Mesenchymal stem cell (in vitro differentiated cells and primary cell): ENCODE measurements at regions not wholly inside any gene's neighbourhood (a gene's known extent, or its start where the extent isn't known, plus 50 kb on each side); places are given as distances from the start of the nearest gene placed in this dataset.
"Not testable (repeated sequence)": the region's sequence is repeated elsewhere in the genome, so short reads cannot be mapped to it uniquely, and the experiment has no call there.

Experiments
- DNase-seq: peaks from one replicate; pipeline ENCODE4 v3.0.0-alpha.2; 2013
- H2AFZ ChIP-seq: one replicate; pipeline ENCODE4 v1.6.1; 2013; ENCODE audit warnings: low read depth, mild to moderate bottlenecking, control low read depth, inconsistent platforms, low read length, moderate library complexity
- H2AK5ac ChIP-seq: 2 replicates; pipeline ENCODE4 v1.6.1; 2013; ENCODE audit warnings: low read length, moderate library complexity, mild to moderate bottlenecking, inconsistent platforms; ENCODE audit not compliant: severe bottlenecking
- H2BK120ac ChIP-seq: one replicate; pipeline ENCODE4 v1.6.1; 2013; ENCODE audit warnings: low read depth, mild to moderate bottlenecking, inconsistent platforms, low read length, moderate library complexity
- H2BK12ac ChIP-seq, 2 experiments: one replicate each; pipeline ENCODE4 v1.6.1; 2013; ENCODE audit warnings: inconsistent platforms in 2 of 2, low read length in 2 of 2, mild to moderate bottlenecking in 2 of 2, moderate library complexity in 2 of 2, control low read depth in 1 of 2
- H2BK15ac ChIP-seq: one replicate; pipeline ENCODE4 v1.6.1; 2013; ENCODE audit warnings: mild to moderate bottlenecking, low read depth, inconsistent platforms; ENCODE audit not compliant: poor library complexity, severe bottlenecking
- H2BK5ac ChIP-seq: 2 replicates; pipeline ENCODE4 v1.6.1; 2013; ENCODE audit warnings: low read depth, mild to moderate bottlenecking, low read length, control low read depth, inconsistent platforms; ENCODE audit not compliant: poor library complexity, severe bottlenecking
- H3K14ac ChIP-seq, 2 experiments: one replicate each; pipeline ENCODE4 v1.6.1; 2013; ENCODE audit warnings: inconsistent platforms in 2 of 2, low read length in 2 of 2, control low read depth in 1 of 2, mild to moderate bottlenecking in 1 of 2, moderate library complexity in 1 of 2
- H3K18ac ChIP-seq, 2 experiments: one replicate each; pipeline ENCODE4 v1.6.1; 2013; ENCODE audit warnings: inconsistent platforms in 2 of 2, low read length in 2 of 2, control low read depth in 1 of 2, low read depth in 1 of 2, mild to moderate bottlenecking in 1 of 2
- H3K23ac ChIP-seq, 2 experiments: one replicate each; pipeline ENCODE4 v1.6.1; 2013; ENCODE audit warnings: inconsistent platforms in 2 of 2, low read length in 2 of 2, mild to moderate bottlenecking in 2 of 2, moderate library complexity in 2 of 2, control low read depth in 1 of 2
- H3K27ac ChIP-seq: 2 replicates; pipeline ENCODE4 v1.5.1; 2013; ENCODE audit warnings: mild to moderate bottlenecking, moderate library complexity, low read length, control low read depth, inconsistent platforms; ENCODE audit not compliant: poor library complexity, severe bottlenecking
- H3K27me3 ChIP-seq, 2 experiments: 2 replicates each; pipeline versions ENCODE4 v1.6.1 to v1.7.0; 2013; ENCODE audit warnings: low read length in 2 of 2, mild to moderate bottlenecking in 2 of 2, moderate library complexity in 2 of 2, control low read depth in 1 of 2, inconsistent platforms in 1 of 2; ENCODE audit not compliant: control insufficient read depth in 1 of 2, insufficient read depth in 1 of 2
- H3K36me3 ChIP-seq, 2 experiments: 2 replicates each; pipeline versions ENCODE4 v1.6.1 to v1.7.0; 2013; ENCODE audit warnings: low read length in 2 of 2, control low read depth in 1 of 2, inconsistent platforms in 1 of 2, low read depth in 1 of 2, mild to moderate bottlenecking in 1 of 2; ENCODE audit not compliant: insufficient read depth in 2 of 2, control insufficient read depth in 1 of 2
- H3K4ac ChIP-seq, 2 experiments: one replicate each; pipeline ENCODE4 v1.6.1; 2013; ENCODE audit warnings: inconsistent platforms in 2 of 2, low read length in 2 of 2, mild to moderate bottlenecking in 2 of 2, moderate library complexity in 2 of 2, control low read depth in 1 of 2, low read depth in 1 of 2
- H3K4me1 ChIP-seq: 2 replicates; pipeline ENCODE4 v1.6.1; 2013; ENCODE audit warnings: low read depth, low read length, control low read depth; ENCODE audit not compliant: control insufficient read depth, insufficient read depth
- H3K4me2 ChIP-seq: 2 replicates; pipeline ENCODE4 v1.6.1; 2013; ENCODE audit warnings: low read length, mild to moderate bottlenecking, inconsistent platforms; ENCODE audit not compliant: poor library complexity, severe bottlenecking
- H3K4me3 ChIP-seq, 2 experiments: 2 replicates each; pipeline versions ENCODE4 v1.5.1 to v1.7.0; 2013; ENCODE audit warnings: low read length in 2 of 2, mild to moderate bottlenecking in 2 of 2, control low read depth in 1 of 2, low read depth in 1 of 2; ENCODE audit not compliant: insufficient read depth in 1 of 2
- H3K79me1 ChIP-seq: replicated peaks from 2 replicates; pipeline ENCODE4 v1.6.1; 2013; ENCODE audit warnings: mild to moderate bottlenecking, control low read depth, low read length, inconsistent platforms; ENCODE audit not compliant: poor library complexity, severe bottlenecking
- H3K9ac ChIP-seq: 2 replicates; pipeline ENCODE4 v1.7.0; 2013; ENCODE audit warnings: mild to moderate bottlenecking, low read length, moderate library complexity
- H3K9me3 ChIP-seq: 2 replicates; pipeline ENCODE4 v1.7.0; 2013; ENCODE audit warnings: mild to moderate bottlenecking, low read length; ENCODE audit not compliant: control insufficient read depth
- H4K8ac ChIP-seq: one replicate; pipeline ENCODE4 v1.6.1; 2013; ENCODE audit warnings: inconsistent platforms, mild to moderate bottlenecking, low read length, moderate library complexity
- H4K91ac ChIP-seq: one replicate; pipeline ENCODE4 v1.6.1; 2013; ENCODE audit warnings: mild to moderate bottlenecking, low read length, inconsistent platforms
- WGBS: methylation state at CpG from one replicate; pipeline ENCODE4 v1.1.7; 2013; ENCODE audit warnings: mixed read lengths; 5-methylcytosine and 5-hydroxymethylcytosine counted together

DNA sequence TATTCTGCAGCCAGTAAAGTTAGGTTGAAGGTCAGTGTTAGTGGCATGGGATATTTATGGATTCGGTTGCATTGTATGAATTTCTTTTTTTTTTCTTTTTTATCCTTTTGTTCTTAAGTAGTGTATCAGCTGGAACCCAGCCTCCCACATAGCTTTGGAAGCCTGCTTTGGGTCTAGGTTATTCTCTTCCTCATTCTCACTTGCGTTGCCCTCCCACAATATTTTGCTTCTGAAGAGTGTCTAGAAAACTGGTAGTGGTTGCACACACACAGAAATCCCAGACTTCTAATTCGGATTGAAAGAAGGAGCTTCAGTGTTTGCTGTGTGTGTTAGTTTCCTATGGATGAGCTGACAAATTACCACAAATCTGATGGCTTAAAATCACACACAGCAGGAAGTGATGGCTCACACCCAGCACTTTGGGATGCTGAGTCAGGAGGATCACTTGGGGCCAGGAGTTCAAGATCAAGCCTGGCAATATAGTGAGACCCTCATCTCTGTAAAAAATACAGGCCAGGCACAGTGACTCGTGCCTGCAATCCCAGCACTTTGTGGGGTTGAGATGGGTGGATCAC is 104.8 kb downstream of the ARL4C start:
- Histone ChIP-seq H2AK5ac (no peak overlapping the region), H4K91ac (no peak overlapping the region), H3K14ac (no peak overlapping the region), H3K36me3 (no peaks in the 10 kb centered on the region), H3K4me1 (peaks cover 11% of the 10 kb centered on the region), H3K79me1 (no peaks in the 10 kb centered on the region), H3K4ac (no peak overlapping the region), H3K4me2 (no peak overlapping the region), H3K27me3 (no peaks in the 10 kb centered on the region), H2BK120ac (no peak overlapping the region), H2AFZ (no peak overlapping the region), H3K27ac (no peak overlapping the region), H2BK5ac (no peak overlapping the region), H3K4me3 (no peak overlapping the region), H4K8ac (no peak overlapping the region), H3K23ac (no peak overlapping the region), H2BK15ac (no peak overlapping the region), H2BK12ac (no peak overlapping the region), H3K9me3 (no peaks in the 10 kb centered on the region), H3K9ac (no peak overlapping the region), H3K18ac (no peak overlapping the region)
- no peak for DNase-seq
- WGBS = 81% methylated on average over 2 of the region's 4 CpGs

DNA sequence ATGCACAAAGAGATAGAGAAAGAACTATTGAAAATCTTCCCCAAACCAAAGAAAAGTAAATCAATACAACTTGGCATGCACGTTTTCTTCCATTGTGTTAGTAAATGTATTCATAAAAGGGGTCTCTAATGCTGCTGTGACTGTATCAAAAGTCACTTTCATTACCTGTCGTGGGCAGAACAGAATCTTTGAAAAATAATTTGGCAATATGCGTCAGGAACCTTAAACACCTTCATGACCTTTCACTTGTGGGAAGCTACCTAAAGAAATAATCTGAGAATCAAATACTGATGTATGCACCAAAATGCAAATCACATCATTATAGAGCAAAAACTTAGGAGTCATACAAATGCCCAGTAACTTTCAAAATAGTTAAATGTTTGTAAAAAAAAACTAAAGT is 105.3 kb downstream of the ARL4C start:
- Histone ChIP-seq H3K23ac (no peak overlapping the region), H3K36me3 (no peaks in the 10 kb centered on the region), H2BK120ac (no peak overlapping the region), H3K9me3 (no peaks in the 10 kb centered on the region), H3K79me1 (no peaks in the 10 kb centered on the region), H3K27ac (no peak overlapping the region), H2BK12ac (no peak overlapping the region), H3K4me3 (no peak overlapping the region), H3K27me3 (no peaks in the 10 kb centered on the region), H3K14ac (no peak overlapping the region), H3K18ac (no peak overlapping the region), H3K4me1 (peaks cover 10% of the 10 kb centered on the region), H3K4ac (no peak overlapping the region), H3K4me2 (no peak overlapping the region), H2BK15ac (no peak overlapping the region), H2AFZ (no peak overlapping the region), H4K8ac (no peak overlapping the region), H4K91ac (no peak overlapping the region), H2BK5ac (no peak overlapping the region), H2AK5ac (no peak overlapping the region), H3K9ac (no peak overlapping the region)
- 88% methylated on average over 3 of the region's 3 CpGs for WGBS
- DNase-seq = no peak

DNA sequence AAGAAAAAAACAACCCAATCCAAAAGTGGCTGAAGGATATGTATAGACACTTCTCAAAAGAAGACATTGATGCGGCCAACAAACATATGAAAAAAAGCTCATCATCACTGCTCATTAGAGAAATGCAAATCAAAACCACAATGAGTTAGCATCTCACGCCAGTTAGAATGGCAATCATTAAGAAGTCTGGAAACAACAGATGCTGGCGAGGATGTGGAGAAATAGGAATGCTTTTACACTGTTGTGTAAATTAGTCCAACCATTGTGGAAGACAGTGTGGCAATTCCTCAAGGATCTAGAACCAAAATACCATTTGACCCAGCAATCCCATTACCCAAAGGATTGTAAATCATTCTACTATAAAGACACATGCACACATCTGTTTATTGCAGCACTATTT is 107.2 kb downstream of the ARL4C start:
- H3K4me2 ChIP-seq, H3K4me1 ChIP-seq, H2AFZ ChIP-seq, H4K91ac ChIP-seq, DNase-seq, H3K9me3 ChIP-seq, H3K23ac ChIP-seq, H2BK15ac ChIP-seq, H3K27ac ChIP-seq, H2BK5ac ChIP-seq, H3K9ac ChIP-seq, H2AK5ac ChIP-seq, H2BK120ac ChIP-seq, H3K79me1 ChIP-seq, H3K27me3 ChIP-seq, H4K8ac ChIP-seq, H3K14ac ChIP-seq, H3K4ac ChIP-seq, H3K36me3 ChIP-seq, H3K18ac ChIP-seq, H2BK12ac ChIP-seq, H3K4me3 ChIP-seq: not testable (repeated sequence)
- 90% methylated on average over 3 of the region's 3 CpGs for WGBS

DNA sequence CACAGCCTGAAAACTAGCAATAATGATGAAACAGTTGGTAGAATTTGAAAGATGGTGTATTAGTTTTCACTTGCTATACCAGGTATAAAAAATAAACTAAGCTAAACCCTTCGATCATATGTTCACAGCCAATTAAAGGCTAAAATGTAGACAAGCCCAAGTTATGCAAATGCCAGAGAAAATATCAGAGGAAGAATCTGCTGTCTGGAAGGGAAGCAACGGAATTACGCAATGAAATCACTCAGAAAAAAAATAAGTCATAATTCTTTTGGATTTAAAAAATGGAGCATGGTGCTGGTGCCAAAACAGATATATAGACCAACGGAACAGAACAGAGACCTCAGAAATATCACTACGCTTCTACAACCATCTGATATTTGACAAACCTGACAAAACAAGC is 108.3 kb downstream of the ARL4C start:
- Histone ChIP-seq H3K4me1 (no peaks in the 10 kb centered on the region), H4K91ac (no peak overlapping the region), H3K4ac (no peak overlapping the region), H4K8ac (no peak overlapping the region), H3K9ac (no peak overlapping the region), H3K4me3 (no peak overlapping the region), H3K36me3 (no peaks in the 10 kb centered on the region), H2BK5ac (no peak overlapping the region), H3K14ac (no peak overlapping the region), H3K4me2 (no peak overlapping the region), H3K27ac (no peak overlapping the region), H3K23ac (no peak overlapping the region), H3K9me3 (no peaks in the 10 kb centered on the region), H3K18ac (no peak overlapping the region), H3K79me1 (no peaks in the 10 kb centered on the region), H2BK120ac (no peak overlapping the region), H3K27me3 (no peaks in the 10 kb centered on the region), H2BK12ac (no peak overlapping the region), H2BK15ac (no peak overlapping the region), H2AFZ (no peak overlapping the region), H2AK5ac (no peak overlapping the region)
- DNase-seq = no peak
- 94% methylated on average over 3 of the region's 5 CpGs for WGBS
